Adrenal gland (tissue), 9 donors: ENCODE measurements at regions not wholly inside any gene's neighbourhood (a gene's known extent, or its start where the extent isn't known, plus 50 kb on each side); places are given as distances from the start of the nearest gene placed in this dataset.
"Not testable (repeated sequence)": the region's sequence is repeated elsewhere in the genome, so short reads cannot be mapped to it uniquely, and the experiment has no call there.

Experiments used
- DNase-seq, 7 donors: peaks; one replicate each; pipeline ENCODE4 v3.0.0-alpha.2; 2019 to 2020
- H3K27ac ChIP-seq, 5 donors: fragments of 200-600 bp; sonication (generic) in 4 of 5; 1 replicate in 3 of 5; 2 replicates in 2 of 5; pipeline versions ENCODE4 v1.5.1 to v1.8.0; 2016 to 2020; ENCODE audit warnings: mild to moderate bottlenecking in 1 of 5
- H3K27me3 ChIP-seq: fragments of 200-600 bp; 2 replicates; pipeline ENCODE4 v1.8.0; 2021
- H3K36me3 ChIP-seq, 2 donors: fragments of 200-600 bp; replicated peaks in 1 of 2; 1 replicate in 1 of 2; 2 replicates in 1 of 2; pipeline versions ENCODE4 v1.5.1 to v1.8.0; 2018 to 2022
- H3K4me1 ChIP-seq, 2 donors: fragments of 200-600 bp; replicated peaks in 1 of 2; 1 replicate in 1 of 2; 2 replicates in 1 of 2; pipeline versions ENCODE4 v1.5.1 to v1.8.0; 2018 to 2021
- H3K4me3 ChIP-seq, 4 donors: fragments of 200-600 bp; sonication (generic) in 3 of 4; one replicate each; pipeline ENCODE4 v1.5.1; 2016 to 2018
- H3K9me3 ChIP-seq, 3 donors: fragments of 200-600 bp; sonication (generic) in 1 of 3; replicated peaks in 1 of 3; 1 replicate in 2 of 3; 2 replicates in 1 of 3; pipeline versions ENCODE4 v1.5.1 to v1.8.0; 2016 to 2021
- CTCF ChIP-seq, 6 experiments: fragments of 450-650 bp in 4 of 6; fragments of 200-600 bp in 2 of 6; sonication (generic) in 1 of 6; IDR thresholded peaks; 1 replicate in 5 of 6; 2 replicates in 1 of 6; pipeline versions ENCODE4 v1.5.1 to v1.8.0; 2016 to 2021; ENCODE audit warnings: antibody characterized with exemption in 6 of 6, mild to moderate bottlenecking in 2 of 6, moderate library complexity in 1 of 6
- POLR2A ChIP-seq, 2 donors: fragments of 450-650 bp; IDR thresholded peaks; one replicate each; pipeline ENCODE4 v1.6.1; 2017; ENCODE audit warnings: antibody characterized with exemption in 2 of 2, mild to moderate bottlenecking in 2 of 2, moderate library complexity in 1 of 2
- WGBS, 4 donors: extraction: QIAGEN DNeasy Blood & Tissue Kit in 2 of 4; methylation state at CpG; one replicate each; pipeline versions ENCODE4 v1.1.5 to v1.1.7; 2013 to 2017; 5-methylcytosine and 5-hydroxymethylcytosine counted together
- intact Hi-C, 2 donors: fragments of 100-400 bp; cut with DNase I; formaldehyde crosslinking; loops; one replicate each; pipeline versions ENCODE4 v1.14.1 to v1.15.0; 2022 to 2023
- donor health status: healthy with polysubstance abuse.
- donor health status: Bipolar disorder and iron deficiency.
- donor health status: DM: yes; HTN: yes; CAD: no.
- donor health status: DM: no; HTN: no; CAD: no.
- donor health status: DM: no; HTN: no; CAD: no.

DNA sequence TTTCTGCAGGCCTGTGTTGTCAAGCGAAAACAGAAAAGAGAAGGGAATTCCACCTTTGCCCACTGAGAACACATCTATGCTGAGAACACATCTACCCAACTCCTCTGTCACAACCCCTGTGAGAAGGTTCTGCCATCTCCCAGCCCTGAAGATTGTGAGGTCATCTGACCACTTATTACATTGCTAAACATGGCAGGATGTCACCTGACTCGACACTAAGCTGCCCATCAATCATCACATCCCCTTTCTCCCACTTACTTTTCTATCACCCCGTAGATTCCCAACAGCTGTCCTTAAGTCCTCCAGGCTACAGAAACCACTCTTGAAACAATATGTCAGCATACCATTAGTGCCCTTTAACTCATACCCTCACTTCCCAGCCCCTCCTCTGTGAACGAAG is 64.2 kb upstream of the PRSS3 start:
- H3K27me3 ChIP-seq = peaks cover 5% of the 10 kb centered on the region
- TF ChIP-seq CTCF (IDR thresholded peaks at IDR 0.05) (no peak), POLR2A (IDR thresholded peaks at IDR 0.05) (no peak)

GRCh38 chr9:33731625-33732024 is 63.7 kb upstream of the PRSS3 start:
- H3K27me3 ChIP-seq = peaks cover 5% of the 10 kb centered on the region
- H3K36me3 ChIP-seq = no peaks in the 10 kb centered on the region
- H3K27ac ChIP-seq = no peak overlapping the region
- TF ChIP-seq CTCF (IDR thresholded peaks at IDR 0.05) (no peak), POLR2A (IDR thresholded peaks at IDR 0.05) (no peak)
- WGBS, 4 donors = 69 to 83% (median 80%) methylated on average over 2 of the region's 2 CpGs
- intact Hi-C loops = no loop called here
- no peaks in the 10 kb centered on the region for H3K4me1 ChIP-seq
- DNase-seq = no peak
- H3K9me3 ChIP-seq = no peaks in the 10 kb centered on the region
- no peak overlapping the region for H3K4me3 ChIP-seq

More for the DNA sequence above, 64.2 kb upstream of the PRSS3 start:
- 59 to 74% (median 63%) methylated on average over 4 of the region's 4 CpGs for WGBS, 4 donors
- Histone ChIP-seq H3K9me3 (no peaks in the 10 kb centered on the region), H3K4me3 (no peak overlapping the region), H3K36me3 (no peaks in the 10 kb centered on the region), H3K4me1 (no peaks in the 10 kb centered on the region), H3K27ac (no peak overlapping the region)
- intact Hi-C loops = no loop called here
- DNase-seq = no peak

DNA sequence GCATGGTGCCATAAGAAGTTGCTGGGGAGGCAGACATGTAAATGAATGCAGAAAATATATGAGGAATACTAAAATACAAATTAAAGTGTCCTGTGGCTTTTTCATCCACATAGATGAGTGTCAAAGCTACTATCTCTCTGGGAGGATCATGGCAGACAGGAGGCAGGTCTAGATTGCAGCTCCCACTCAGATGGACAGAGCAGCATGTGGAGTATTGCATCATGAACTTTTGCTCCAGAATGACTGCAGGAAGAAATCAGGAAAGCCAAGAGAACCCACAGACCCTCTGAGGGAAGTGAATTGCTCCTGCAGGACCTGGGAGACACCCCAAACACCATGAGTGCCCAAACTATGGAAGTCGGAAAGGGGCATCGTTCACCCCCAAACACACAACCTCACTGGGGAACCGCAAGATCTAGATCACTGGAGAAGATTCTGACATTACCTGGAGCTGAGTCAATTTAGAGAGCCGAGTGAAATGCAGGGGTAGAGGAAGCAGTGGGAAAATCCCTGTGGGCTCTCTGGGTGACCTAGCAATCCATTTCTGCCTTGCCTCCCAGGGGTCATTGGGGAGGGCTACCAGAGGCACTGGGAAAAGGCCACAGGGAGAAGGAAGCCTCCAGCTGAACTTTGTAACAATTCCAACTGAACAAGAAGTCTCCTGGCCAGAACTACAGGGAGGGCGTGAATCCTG is 61.0 kb upstream of the PRSS3 start:
- intact Hi-C loops, H3K27me3 ChIP-seq, H3K4me3 ChIP-seq, DNase-seq, H3K27ac ChIP-seq, H3K4me1 ChIP-seq, H3K9me3 ChIP-seq, H3K36me3 ChIP-seq: not testable (repeated sequence)
- WGBS, 4 donors = 80 to 97% (median 81%) methylated on average over 3 to 5 of the region's 5 CpGs

- H3K36me3 ChIP-seq, DNase-seq, H3K27ac ChIP-seq, intact Hi-C loops, H3K9me3 ChIP-seq, H3K4me3 ChIP-seq, H3K4me1 ChIP-seq, H3K27me3 ChIP-seq: not testable (repeated sequence)
- 76 to 82% (median 79%) methylated on average over 5 to 6 of the region's 6 CpGs for WGBS, 4 donors
These were observed 60.2 kb upstream of the PRSS3 start for GRCh38 chr9:33734941-33735835.

DNA sequence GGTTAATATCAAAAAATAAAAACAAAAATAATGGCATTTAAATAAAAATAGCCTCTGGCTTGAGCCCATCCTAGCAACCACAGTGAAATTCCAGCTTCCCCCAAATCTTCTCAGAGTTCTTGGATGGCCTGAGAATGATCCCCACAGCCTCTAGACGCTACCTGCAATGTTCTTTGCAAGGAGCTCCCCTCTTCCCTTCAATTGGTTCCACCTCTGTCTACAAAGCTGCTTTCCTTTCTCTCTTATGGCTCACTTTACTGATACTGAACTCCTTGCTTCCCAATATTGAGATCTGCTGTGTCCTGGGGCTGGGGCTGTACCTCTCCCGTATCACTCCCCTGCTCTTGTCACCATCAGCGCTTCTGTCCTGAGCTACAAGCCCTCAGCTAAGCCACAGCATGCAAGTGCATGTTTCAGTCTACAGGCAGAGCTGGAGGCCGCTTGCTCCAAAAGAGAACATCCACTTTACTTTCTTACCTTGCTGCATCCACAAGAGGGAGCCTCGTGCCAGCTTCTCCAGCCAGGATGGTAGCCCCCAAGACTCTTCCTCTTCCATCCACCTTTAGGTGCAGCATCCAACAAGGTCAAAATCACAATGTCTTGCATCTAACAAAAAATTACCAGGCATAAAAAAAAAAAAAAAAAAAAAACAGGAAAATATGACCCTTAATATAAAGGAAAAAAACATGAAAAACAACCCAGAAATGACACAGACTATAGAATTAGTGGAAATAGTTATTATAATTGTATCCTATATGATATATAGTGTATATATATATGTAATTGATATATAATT is 57.4 kb upstream of the PRSS3 start:
- Histone ChIP-seq H3K27me3 (peaks cover 5% of the 10 kb centered on the region), H3K36me3 (no peaks in the 10 kb centered on the region), H3K4me1 (no peaks in the 10 kb centered on the region), H3K4me3 (no peak overlapping the region), H3K9me3 (no peaks in the 10 kb centered on the region), H3K27ac (no peak overlapping the region)
- WGBS, 4 donors = 24 to 35% (median 32%) methylated on average over 5 of the region's 5 CpGs
- TF ChIP-seq POLR2A (IDR thresholded peaks at IDR 0.05) (no peak), CTCF (IDR thresholded peaks at IDR 0.05) (peak; percentile 7 to 42 (median 36))
- intact Hi-C loops = no loop called here
- DNase-seq = peak in 4 of 7 donors; percentile 11 to 63 (median 28)
